Ammon's horn (tissue), 1 donor: ENCODE measurements at regions not wholly inside any gene's neighbourhood (a gene's known extent, or its start where the extent isn't known, plus 50 kb on each side); places are given as distances from the start of the nearest gene placed in this dataset.

Experiments used
- DNase-seq: peaks from one replicate; pipeline ENCODE4 v3.0.0-alpha.2; 2016; ENCODE audit warnings: low spot score

GRCh38 chr11:80673566-80673965 lies 1232.7 kb upstream of the TENM4 start:
- DNase-seq: no peak

DNA sequence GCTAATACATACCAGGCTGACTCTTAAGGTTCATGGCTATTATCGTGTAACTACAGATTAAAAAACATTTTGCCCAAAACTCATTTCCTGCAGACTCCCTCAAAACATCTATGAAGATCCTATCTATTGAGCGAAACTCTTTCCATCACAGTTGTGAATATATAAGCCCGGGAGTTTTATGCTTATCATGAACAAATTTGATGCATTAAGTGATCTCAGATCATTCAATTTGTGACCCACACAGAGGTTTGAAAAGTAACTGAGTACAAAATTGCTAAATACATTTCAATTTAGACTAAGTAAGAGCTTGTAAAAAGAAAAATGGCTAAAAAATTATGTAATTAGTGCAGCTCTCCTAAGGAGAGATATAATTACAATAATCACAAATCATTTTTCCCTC lies 1228.8 kb upstream of the TENM4 start:
- no peak for DNase-seq

DNA sequence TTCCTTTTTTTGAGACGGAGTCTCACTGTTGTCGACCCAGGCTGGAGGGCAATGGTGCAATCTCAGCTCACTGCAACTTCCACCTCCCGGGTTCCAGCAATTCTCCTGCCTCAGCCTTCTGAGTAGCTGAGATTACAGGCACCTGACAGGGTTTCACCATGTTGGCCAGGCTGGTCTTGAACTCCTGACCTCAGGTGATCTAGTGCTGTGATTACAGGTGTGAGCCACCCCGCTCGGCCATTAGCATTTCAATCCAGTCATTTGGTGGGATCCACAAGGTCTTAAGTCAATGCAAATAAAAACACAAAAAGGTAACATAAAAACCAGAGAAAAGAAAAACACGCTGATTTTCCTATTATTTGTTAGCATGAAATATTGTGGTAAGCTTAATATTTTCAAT lies 1227.2 kb upstream of the TENM4 start:
- no peak for DNase-seq

- DNase-seq: no peak
These were observed 1215.0 kb upstream of the TENM4 start for GRCh38 chr11:80655834-80656233.

- no peak for DNase-seq
These were observed 1210.1 kb upstream of the TENM4 start for GRCh38 chr11:80650966-80651365.

- no peak for DNase-seq
These were observed 1208.4 kb upstream of the TENM4 start for GRCh38 chr11:80649186-80649585.

- no peak for DNase-seq
These were observed 1197.5 kb upstream of the TENM4 start for GRCh38 chr11:80638296-80638695.

GRCh38 chr11:80637571-80637970 lies 1196.7 kb upstream of the TENM4 start:
- DNase-seq: no peak

- DNase-seq: no peak
These were observed 1196.2 kb upstream of the TENM4 start for GRCh38 chr11:80636999-80637398.

- DNase-seq: no peak
These were observed 1194.3 kb upstream of the TENM4 start for GRCh38 chr11:80635178-80635577.

DNA sequence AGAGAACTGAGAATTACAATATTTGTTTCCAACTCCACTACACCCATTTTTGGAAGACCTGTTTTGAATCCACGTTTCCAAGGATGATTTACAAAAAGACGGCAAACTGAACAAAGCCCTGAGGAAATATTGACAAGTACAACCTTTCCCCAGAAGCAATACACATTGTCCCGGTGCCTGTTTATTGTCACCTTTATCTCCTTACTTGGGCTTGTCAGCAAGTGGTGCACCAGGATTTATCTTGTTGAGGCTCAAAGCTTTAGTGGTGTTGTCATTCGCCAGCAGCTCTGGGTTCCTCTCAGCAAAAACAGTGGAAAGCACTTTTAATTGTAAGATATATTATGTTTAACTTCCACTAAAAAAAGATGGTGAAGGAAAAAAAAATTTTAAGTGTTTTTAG lies 1191.9 kb upstream of the TENM4 start:
- DNase-seq: no peak

- DNase-seq: no peak
These were observed 1191.3 kb upstream of the TENM4 start for GRCh38 chr11:80632156-80632555.

GRCh38 chr11:80629466-80629865 lies 1188.6 kb upstream of the TENM4 start:
- no peak for DNase-seq

- DNase-seq: no peak
These were observed 1186.5 kb upstream of the TENM4 start for GRCh38 chr11:80627364-80627763.

DNA sequence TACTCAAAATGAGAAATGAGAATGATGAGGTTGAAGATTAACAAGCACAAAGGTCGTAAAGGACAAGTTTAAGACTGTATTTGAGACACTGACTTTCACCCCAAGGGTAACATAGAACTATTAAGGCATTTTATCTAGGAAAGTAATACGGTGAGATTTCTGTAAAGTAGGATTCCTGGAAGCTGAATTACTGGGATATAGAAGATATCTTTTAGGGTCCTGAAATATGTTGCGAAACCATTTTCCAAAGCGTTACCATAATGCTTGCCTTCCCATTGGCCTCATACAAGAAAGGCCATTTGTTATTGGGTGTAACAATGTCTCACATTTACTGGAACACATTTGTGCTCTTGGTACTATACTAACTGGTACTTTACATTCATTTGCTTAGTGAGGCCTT lies 1185.9 kb upstream of the TENM4 start:
- DNase-seq: no peak

DNA sequence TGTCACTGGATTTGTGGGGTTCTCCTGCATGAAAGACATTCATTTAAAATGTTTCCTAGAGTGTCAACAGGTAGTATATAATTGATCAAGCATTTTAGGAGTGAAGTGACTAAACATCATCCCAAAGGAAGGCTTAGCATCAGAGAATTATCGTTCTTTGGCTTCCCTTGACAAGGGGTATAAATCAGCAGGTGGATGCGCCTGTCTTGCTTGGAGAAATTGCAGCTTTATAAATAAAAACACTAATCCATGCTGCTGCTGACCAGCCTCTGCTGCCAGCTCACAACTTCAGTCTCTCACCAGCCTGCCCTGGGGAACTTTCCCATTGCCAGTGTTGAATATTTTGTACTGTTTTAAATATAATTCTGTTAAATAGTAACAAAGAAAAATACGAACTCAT lies 1184.7 kb upstream of the TENM4 start:
- DNase-seq: no peak

GRCh38 chr11:80621871-80622270 lies 1181.0 kb upstream of the TENM4 start:
- no peak for DNase-seq

DNA sequence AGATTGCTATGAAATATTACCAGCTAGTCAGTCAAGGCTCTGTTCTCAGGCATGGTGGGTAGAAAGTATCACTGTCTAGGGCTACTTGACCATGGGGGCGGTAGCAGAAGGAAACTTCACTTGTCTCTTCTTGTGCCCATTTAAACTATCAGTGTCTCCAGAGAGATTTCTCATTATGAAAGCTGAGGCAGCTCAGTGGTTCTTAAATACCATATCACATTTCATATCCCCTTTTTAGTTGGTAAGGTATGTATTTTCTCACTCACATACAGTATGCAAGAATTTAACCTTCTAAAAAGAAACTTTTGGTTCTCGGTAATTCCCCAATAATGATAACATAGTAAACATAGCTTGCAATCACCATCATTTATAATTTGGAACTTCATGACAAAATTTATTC lies 1180.0 kb upstream of the TENM4 start:
- DNase-seq: no peak

- DNase-seq: no peak
These were observed 1176.3 kb upstream of the TENM4 start for GRCh38 chr11:80617156-80617555.

GRCh38 chr11:80616070-80616800 lies 1175.4 kb upstream of the TENM4 start:
- no peak for DNase-seq

GRCh38 chr11:80613655-80614054 lies 1172.8 kb upstream of the TENM4 start:
- DNase-seq: no peak

DNA sequence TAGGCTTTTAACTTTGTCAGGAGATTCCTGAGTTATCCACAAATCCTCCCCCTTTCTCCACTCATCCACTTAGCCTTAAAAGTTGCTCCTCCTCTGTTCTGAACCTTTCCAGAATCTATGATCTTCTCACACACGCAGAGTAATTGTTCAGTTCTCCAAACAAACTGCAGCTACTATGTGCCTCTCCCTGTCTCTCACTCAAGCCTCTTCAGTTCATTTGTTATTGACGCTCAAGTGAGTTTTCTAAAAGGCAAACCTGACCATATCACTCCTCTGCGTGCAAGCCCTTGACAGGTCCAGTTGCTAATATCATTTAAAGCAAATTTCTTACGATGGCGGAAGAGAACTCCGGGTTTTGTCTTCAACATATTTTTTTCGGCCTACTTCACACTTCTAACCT lies 1169.7 kb upstream of the TENM4 start:
- DNase-seq: no peak

DNA sequence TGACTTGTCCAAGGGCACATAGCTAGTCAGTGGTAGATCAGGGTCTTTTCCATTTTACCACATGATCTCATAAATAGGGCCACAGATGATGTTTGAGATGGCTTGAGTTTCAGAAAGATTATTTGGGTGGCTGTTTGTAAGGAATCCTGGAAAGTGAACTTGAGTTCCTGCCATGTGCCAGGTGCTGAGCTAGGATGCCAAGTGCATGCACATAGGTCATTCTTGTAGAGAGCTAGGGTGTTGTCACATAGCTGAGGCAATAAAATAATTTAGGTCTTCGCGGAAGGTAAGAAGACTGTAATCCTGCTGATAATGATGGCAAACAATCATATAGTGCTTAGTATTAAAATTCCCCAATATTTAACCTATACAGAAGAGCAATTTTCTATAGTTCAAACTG lies 1162.6 kb upstream of the TENM4 start:
- no peak for DNase-seq

DNA sequence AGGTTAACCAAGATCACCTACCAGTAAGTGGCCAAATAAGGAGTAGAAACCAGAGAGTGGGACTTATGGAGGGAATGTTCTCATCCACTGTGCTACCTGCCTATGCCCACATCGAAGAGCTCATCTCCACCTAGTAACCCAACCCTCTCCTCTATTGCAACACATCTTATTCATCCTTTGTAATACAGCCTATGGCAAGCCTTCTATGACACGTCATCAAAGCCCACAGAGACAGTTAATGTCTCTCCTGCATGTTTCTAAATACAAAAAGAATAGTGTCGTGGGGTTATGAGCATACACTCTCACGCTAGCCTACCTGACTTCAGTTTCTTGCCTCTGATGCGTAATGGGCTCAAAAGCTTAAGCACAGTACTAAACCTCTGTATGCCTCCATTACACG lies 1158.1 kb upstream of the TENM4 start:
- no peak for DNase-seq
